ENCODE measurements at regions not wholly inside any gene's neighbourhood (a gene's known extent, or its start where the extent isn't known, plus 50 kb on each side); places are given as distances from the start of the nearest gene placed in this dataset.

DNA sequence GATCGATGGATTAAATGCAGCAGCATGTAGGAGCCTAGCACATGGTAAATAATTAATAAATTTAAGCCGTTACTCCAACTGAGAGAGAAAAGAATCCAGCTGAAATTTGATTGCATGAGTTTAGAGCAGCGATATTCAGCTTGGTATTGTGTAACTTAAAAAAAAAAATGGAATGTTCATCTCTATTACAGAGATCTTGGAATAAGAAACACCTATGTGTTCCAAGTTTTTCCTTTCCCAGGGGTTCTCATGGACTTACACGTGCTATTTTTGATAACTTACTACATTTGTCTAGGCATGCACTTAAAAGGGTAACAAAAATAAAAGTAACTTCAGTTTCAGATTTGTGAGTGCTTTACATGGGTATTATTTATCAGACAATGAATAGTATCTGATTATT, 122.8 kb downstream of the RASSF9 start:
- TF ChIP-seq EZH2 (IDR thresholded peaks at IDR 0.05; ENCODE audit: borderline replicate concordance) = no peak
- TF ChIP-seq, protein P1, sequence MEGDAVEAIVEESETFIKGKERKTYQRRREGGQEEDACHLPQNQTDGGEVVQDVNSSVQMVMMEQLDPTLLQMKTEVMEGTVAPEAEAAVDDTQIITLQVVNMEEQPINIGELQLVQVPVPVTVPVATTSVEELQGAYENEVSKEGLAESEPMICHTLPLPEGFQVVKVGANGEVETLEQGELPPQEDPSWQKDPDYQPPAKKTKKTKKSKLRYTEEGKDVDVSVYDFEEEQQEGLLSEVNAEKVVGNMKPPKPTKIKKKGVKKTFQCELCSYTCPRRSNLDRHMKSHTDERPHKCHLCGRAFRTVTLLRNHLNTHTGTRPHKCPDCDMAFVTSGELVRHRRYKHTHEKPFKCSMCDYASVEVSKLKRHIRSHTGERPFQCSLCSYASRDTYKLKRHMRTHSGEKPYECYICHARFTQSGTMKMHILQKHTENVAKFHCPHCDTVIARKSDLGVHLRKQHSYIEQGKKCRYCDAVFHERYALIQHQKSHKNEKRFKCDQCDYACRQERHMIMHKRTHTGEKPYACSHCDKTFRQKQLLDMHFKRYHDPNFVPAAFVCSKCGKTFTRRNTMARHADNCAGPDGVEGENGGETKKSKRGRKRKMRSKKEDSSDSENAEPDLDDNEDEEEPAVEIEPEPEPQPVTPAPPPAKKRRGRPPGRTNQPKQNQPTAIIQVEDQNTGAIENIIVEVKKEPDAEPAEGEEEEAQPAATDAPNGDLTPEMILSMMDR (IDR thresholded peaks at IDR 0.05; ENCODE audit: poor library complexity) = no peak
- TF ChIP-seq EZH2phosphoT487 (IDR thresholded peaks at IDR 0.05; ENCODE audit: low read depth, severe bottlenecking, unreplicated experiment) = no peak
